Ishikawa (cell line): ENCODE measurements at regions not wholly inside any gene's neighbourhood (a gene's known extent, or its start where the extent isn't known, plus 50 kb on each side); places are given as distances from the start of the nearest gene placed in this dataset.

Experiments used
- CEBPB ChIP-seq: IDR thresholded peaks from 2 replicates; pipeline ENCODE4 v1.6.1; 2012
- CREB1 ChIP-seq: IDR thresholded peaks from 2 replicates; pipeline ENCODE4 v1.6.1; 2012; ENCODE audit warnings: low read depth
- EGR1 ChIP-seq: IDR thresholded peaks from 2 replicates; pipeline ENCODE4 v1.6.1; 2012
- EP300 ChIP-seq: IDR thresholded peaks from 2 replicates; pipeline ENCODE4 v1.6.1; 2012; ENCODE audit warnings: borderline replicate concordance
- FOXM1 ChIP-seq: IDR thresholded peaks from 2 replicates; pipeline ENCODE4 v1.6.1; 2012; ENCODE audit warnings: low read depth, borderline replicate concordance
- NFIC ChIP-seq: IDR thresholded peaks from 2 replicates; pipeline ENCODE4 v1.6.1; 2012
- RAD21 ChIP-seq: IDR thresholded peaks from 2 replicates; pipeline ENCODE4 v1.6.1; 2012; ENCODE audit warnings: low read depth
- REST ChIP-seq: IDR thresholded peaks from 2 replicates; pipeline ENCODE4 v1.6.1; 2012; ENCODE audit warnings: low read depth, mild to moderate bottlenecking
- TAF1 ChIP-seq: IDR thresholded peaks from 2 replicates; pipeline ENCODE4 v1.6.1; 2012; ENCODE audit warnings: low read depth, mild to moderate bottlenecking
- TCF12 ChIP-seq: IDR thresholded peaks from 2 replicates; pipeline ENCODE4 v1.6.1; 2012; ENCODE audit warnings: low read depth
- TEAD4 ChIP-seq: IDR thresholded peaks from 2 replicates; pipeline ENCODE4 v1.6.1; 2012
- YY1 ChIP-seq: IDR thresholded peaks from 2 replicates; pipeline ENCODE4 v1.6.1; 2012; ENCODE audit warnings: low read depth
- ZBTB7A ChIP-seq: IDR thresholded peaks from 2 replicates; pipeline ENCODE4 v1.6.1; 2012; ENCODE audit warnings: low read depth
- TF ChIP-seq, protein P1 (sequence below): IDR thresholded peaks from 2 replicates; pipeline ENCODE4 v1.6.1; 2012
- TF ChIP-seq, protein P2 (sequence below): IDR thresholded peaks from 2 replicates; pipeline ENCODE4 v1.6.1; 2012

GRCh38 chr7:118757066-118757465 lies 532.6 kb downstream of the ANKRD7 start:
- no peak for TF ChIP-seq TEAD4
- TF ChIP-seq YY1: no peak
- no peak for TF ChIP-seq RAD21
- TF ChIP-seq, protein P1, sequence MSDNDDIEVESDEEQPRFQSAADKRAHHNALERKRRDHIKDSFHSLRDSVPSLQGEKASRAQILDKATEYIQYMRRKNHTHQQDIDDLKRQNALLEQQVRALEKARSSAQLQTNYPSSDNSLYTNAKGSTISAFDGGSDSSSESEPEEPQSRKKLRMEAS: no peak

- no peak for TF ChIP-seq NFIC
- no peak for TF ChIP-seq ZBTB7A
- no peak for TF ChIP-seq EGR1
- TF ChIP-seq, protein P1: no peak
- no peak for TF ChIP-seq REST
These were observed 534.1 kb downstream of the ANKRD7 start for GRCh38 chr7:118758582-118758981.

- TF ChIP-seq, protein P1: no peak
- TF ChIP-seq YY1: no peak
- no peak for TF ChIP-seq TCF12
These were observed 535.4 kb downstream of the ANKRD7 start for GRCh38 chr7:118759921-118760320.

DNA sequence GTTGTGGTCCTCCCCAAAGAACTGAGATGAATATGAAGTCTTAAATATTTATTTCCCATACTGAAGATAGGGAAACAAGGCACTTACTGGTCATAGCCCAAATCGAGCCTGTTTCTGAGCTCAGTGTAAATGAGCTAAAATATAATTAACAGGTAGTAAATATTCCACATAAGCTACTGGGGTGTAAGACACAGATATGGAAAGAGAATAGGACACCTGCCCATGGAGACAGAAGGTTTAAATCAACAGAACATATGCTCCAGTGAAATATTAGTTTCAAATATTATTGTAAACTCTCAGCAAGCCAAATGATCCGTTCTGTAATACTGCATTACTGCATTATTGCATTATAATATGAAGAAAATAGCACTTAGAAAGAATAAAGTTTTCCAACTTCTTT lies 537.9 kb downstream of the ANKRD7 start:
- TF ChIP-seq TEAD4 (no peak), NFIC (no peak), CEBPB (no peak), REST (no peak), EP300 (no peak), TAF1 (no peak), TCF12 (no peak), EGR1 (no peak), ZBTB7A (no peak), RAD21 (no peak), FOXM1 (no peak), YY1 (no peak), CREB1 (no peak)
- TF ChIP-seq, protein P2, sequence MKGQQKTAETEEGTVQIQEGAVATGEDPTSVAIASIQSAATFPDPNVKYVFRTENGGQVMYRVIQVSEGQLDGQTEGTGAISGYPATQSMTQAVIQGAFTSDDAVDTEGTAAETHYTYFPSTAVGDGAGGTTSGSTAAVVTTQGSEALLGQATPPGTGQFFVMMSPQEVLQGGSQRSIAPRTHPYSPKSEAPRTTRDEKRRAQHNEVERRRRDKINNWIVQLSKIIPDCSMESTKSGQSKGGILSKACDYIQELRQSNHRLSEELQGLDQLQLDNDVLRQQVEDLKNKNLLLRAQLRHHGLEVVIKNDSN: no peak
- TF ChIP-seq, protein P1: no peak

DNA sequence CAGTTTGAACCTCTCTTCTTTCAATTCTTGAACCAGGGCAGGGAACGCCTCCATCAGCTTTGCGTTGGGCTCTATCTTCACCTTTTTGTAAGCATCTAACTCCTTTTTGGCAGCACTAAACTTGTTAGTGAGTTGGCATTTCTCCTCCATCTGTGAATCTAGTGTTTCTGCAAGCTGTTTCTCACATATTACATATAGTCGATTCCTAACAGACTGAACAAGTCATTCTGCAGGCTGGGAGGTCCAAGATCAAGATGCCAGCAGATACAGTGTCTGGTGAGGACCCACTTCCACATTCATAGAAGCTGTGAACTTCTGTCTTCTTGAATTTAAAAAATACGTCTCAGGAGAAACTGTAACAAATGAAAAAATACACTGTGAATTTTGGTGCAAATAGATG lies 539.7 kb downstream of the ANKRD7 start:
- TF ChIP-seq NFIC (no peak), EGR1 (no peak), FOXM1 (no peak), EP300 (no peak), YY1 (no peak), CEBPB (no peak), CREB1 (no peak), RAD21 (no peak), TEAD4 (no peak), TCF12 (no peak), ZBTB7A (no peak), REST (no peak), TAF1 (no peak)
- TF ChIP-seq, protein P1: no peak
- TF ChIP-seq, protein P2: no peak
